HG03558 (cell line): ENCODE measurements at regions not wholly inside any gene's neighbourhood (a gene's known extent, or its start where the extent isn't known, plus 50 kb on each side); places are given as distances from the start of the nearest gene placed in this dataset.
"Not testable (repeated sequence)": the region's sequence is repeated elsewhere in the genome, so short reads cannot be mapped to it uniquely, and the experiment has no call there.

Source experiments
- ATAC-seq: cut with Tn5 transposase; IDR thresholded peaks from one replicate; pipeline ENCODE4 v1.9.1; 2021; ENCODE audit warnings: moderate number of reproducible peaks; ENCODE audit not compliant: unreplicated experiment; ENCODE audit errors: extremely low read depth

DNA sequence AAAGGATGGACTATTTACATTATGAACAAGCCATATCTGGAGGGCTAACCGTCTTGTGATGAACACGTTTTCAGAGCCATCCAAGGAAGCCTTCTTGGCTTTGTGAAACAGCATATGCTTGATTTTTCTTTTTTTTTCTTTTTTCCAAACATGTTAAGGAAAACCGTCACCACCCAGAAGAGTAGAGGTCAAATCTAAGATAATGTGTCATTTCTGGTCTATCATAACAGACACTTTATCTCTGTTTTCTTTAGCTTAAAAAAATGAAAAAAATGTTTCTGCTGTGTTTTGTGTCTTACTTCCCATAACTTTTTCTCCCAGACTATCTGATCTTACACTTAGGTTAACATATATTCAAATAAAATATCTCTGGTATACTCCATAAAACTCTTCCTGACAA is 76.1 kb upstream of the DGKB start:
- ATAC-seq = no peak

DNA sequence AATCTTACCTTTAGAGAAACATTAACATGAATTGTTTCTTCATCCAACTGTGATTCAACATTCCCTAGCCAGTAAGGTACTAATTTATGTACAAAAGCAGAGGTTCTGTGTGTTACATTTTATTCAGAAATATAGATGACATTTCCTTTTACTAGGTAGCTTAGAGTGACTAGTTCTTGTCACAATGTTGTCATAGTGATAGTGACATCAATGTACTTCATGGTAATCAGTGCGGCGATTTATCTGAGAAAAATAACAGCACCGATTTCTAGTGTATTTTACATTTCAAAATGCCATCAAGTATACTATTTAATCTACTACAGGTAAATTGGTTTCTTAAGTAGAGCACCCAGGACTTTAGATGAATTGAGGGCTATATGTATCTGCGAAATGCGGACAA is 72.1 kb upstream of the DGKB start:
- ATAC-seq = no peak

DNA sequence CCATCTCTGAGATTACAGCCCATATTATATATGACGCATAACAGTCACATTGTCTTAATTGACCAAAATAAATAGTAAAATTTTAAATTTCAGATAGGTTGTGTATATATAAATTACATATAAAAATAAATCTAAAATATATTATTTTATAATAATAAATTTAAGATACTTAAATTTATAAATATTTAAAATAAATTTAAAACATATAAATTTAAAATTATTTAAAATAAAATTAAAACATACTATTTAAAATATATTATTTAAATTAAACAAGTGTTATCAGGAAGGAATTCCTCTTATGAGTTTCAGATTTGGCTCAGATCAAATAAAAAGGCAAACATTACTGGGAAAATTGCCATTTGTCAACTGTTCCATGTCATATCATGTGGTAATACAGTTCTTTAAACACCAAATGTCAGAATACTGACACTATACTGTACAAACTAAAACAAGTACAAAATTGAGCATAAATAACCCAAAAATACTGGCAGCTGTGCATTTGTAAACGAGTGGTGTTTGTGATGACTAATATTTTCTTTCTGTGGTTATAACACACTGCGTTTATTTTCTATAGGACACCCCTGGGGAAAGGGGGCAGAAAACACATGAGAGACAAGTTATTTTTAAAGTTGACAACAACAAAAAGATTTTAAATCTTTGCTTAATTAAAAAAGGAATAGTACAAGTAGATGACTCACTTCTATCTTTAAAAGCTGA is 71.3 kb upstream of the DGKB start:
- no peak for ATAC-seq

DNA sequence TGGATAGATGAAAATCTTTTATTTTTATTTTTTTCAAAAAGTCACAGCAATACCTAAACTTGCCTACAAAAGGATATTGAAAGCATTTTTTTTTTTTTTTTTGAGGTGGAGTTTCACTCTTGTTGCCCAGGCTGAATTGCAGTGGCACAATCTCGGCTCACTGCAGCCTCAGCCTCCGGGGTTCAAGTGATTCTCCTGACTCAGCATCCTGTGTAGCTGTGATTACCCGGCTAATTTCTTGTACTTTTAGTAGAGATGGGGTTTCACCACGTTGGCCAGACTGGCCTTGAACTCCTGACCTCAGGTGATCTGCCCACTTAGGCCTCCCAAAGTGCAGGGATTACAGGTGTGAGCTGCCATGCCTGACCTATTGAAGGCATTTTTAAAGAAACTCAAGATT is 69.1 kb upstream of the DGKB start:
- not testable (repeated sequence) for ATAC-seq

DNA sequence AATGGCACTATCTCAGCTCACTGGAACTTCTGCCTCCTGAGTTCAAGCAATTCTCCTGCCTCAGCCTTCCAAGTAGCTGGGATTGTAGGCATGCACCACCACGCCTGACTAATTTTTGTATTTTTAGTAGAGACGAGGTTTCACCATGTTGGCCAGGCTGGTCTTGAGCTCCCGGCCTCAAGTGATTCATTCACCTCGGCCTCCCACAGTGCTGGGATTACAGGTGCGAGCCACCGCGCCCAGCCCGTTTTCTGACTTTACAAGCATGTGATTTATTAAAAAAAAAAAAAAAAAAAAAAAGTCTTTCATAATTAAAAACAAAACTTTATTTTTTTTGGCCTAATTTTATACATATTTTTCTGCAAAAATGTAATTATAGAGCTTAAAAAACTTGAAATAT is 64.8 kb upstream of the DGKB start:
- not testable (repeated sequence) for ATAC-seq

DNA sequence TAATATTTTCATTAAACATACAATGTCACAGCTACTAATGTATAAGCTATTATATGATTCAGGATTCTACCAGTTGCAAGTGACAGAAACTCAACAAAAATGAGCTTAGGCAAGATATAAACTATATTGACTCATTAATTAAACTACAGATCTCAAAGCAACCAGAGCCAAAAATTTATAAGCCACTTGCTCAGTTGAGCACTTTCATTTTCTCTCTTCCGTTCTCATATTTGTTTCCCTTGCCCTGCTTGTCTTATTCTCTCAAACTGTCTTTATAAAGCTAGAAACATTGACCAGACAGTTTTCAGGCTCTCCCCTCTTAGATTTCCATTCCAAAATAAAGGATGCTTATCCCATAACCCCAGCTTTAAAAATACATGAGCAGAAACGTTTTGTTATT is 60.2 kb upstream of the DGKB start:
- no peak for ATAC-seq

DNA sequence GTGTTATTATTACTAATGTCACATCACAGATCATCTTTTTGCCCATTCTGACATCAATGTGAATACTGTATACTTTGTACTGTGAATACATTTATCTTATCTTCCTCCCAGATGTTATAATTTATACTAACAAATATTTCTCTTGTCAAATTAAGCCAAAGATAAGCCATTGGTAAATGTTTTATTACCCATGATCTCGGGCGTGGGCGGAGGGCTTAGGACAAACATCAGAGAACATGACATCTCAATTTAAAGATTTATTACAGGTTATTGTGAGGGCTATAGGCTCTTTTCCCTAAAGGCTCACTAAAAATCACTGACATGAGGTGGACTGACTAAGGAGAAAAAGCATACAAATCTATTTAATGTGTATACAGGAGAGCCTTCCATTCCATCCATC is 58.2 kb upstream of the DGKB start:
- no peak for ATAC-seq

DNA sequence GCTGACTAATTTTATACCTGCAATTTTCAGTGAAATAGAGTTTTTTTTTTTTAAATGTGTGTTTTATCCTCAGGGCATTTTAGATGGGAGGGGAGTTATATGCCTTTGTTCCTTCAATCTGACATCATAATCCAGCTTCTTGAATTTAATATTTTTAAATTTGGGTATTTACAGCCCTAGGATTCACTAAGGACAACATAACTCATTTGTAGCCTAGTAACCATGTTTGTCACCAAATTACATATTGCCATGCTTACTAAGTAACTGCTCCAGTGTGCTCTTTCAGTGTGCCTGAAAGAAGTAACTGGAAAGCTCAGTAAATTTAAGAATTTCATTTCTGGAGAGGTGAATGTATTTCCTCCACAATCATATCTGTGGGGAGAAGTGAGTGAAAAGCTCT is 56.8 kb upstream of the DGKB start:
- ATAC-seq = no peak

DNA sequence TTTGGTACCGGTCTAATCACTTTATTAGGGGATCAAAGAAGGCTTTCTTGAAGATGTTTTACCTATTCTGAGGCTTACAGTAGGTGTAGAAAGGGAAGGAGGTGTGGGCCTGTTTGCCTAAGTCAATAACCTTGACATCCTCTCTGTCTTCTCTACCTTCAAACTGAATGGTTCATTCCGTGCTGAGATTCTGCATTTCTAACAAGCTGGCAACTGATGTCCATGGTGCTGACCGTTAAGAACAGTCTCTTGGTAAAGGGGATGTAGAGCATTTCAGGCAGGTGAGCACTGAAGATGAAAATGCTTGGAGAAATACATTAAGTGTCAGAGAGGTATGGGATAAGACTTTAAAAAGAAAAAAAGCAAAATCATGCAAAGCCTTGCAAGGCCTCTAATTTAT is 51.5 kb upstream of the DGKB start:
- ATAC-seq = no peak
